ENCODE measurements at regions not wholly inside any gene's neighbourhood (a gene's known extent, or its start where the extent isn't known, plus 50 kb on each side); places are given as distances from the start of the nearest gene placed in this dataset.
A peak's percentile ranks its signal among the peaks of the same experiment; 100 is the strongest.

DNA sequence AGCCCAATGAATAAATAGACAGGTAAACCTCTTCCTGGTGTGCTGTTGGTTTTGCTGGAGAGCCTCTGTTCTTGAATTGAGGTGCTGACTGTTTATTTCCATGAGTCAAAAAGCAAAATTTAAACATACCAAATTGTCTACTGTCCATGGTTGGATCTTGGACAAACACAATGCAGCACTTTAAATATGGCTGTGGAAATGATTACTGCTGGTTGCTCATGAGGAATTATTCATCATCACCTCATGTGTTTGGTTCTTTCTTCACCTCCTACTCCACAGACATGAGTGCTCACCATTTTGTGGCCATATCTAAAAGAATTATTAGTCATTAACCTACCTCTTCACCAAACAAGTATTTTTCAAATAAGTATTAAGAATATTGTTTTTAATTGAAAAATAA, 85.3 kb upstream of the GALNT5 start:
- TF ChIP-seq CTCF (IDR thresholded peaks at IDR 0.05; ENCODE audit: poor library complexity, severe bottlenecking), result no peak
- H3K4me3 ChIP-seq (ENCODE audit: severe bottlenecking), result no peak overlapping the region
- H3K9me3 ChIP-seq (ENCODE audit: severe bottlenecking), result no peaks in the 10 kb centered on the region
- no peaks in the 10 kb centered on the region for H3K36me3 ChIP-seq (ENCODE audit: low read depth)
- H3K4me1 ChIP-seq (ENCODE audit: insufficient read depth, poor library complexity, severe bottlenecking), result peaks cover 32% of the 10 kb centered on the region
- H3K27ac ChIP-seq (ENCODE audit: poor library complexity, severe bottlenecking), result peak overlapping the region; percentile 86
- no peaks in the 10 kb centered on the region for H3K27me3 ChIP-seq (ENCODE audit: insufficient read depth, poor library complexity, severe bottlenecking)
- DNase-seq (ENCODE audit: low spot score) (no peak), ATAC-seq (ENCODE audit: low read depth) (no peak)

- no peaks in the 10 kb centered on the region for H3K36me3 ChIP-seq (ENCODE audit: low read depth)
- no peak for TF ChIP-seq CTCF (IDR thresholded peaks at IDR 0.05; ENCODE audit: poor library complexity, severe bottlenecking)
- H3K4me1 ChIP-seq (ENCODE audit: insufficient read depth, poor library complexity, severe bottlenecking), result peaks cover 32% of the 10 kb centered on the region
- no peak overlapping the region for H3K4me3 ChIP-seq (ENCODE audit: severe bottlenecking)
- peak overlapping the region; percentile 86 for H3K27ac ChIP-seq (ENCODE audit: poor library complexity, severe bottlenecking)
- no peaks in the 10 kb centered on the region for H3K27me3 ChIP-seq (ENCODE audit: insufficient read depth, poor library complexity, severe bottlenecking)
- DNase-seq (ENCODE audit: low spot score) (no peak), ATAC-seq (ENCODE audit: low read depth) (peak; percentile 8; the same call in 1 of the 3 replicates)
- no peaks in the 10 kb centered on the region for H3K9me3 ChIP-seq (ENCODE audit: severe bottlenecking)
Measured at GRCh38 chr2:157172866-157173578, 84.5 kb upstream of the GALNT5 start.

- ATAC-seq (ENCODE audit: low read depth), result peak; percentile 98
- Histone ChIP-seq H3K36me3 (ENCODE audit: low read depth) (no peaks in the 10 kb centered on the region), H3K27ac (ENCODE audit: poor library complexity, severe bottlenecking) (peak overlapping the region; percentile 86), H3K9me3 (ENCODE audit: severe bottlenecking) (no peaks in the 10 kb centered on the region), H3K4me3 (ENCODE audit: severe bottlenecking) (no peak overlapping the region), H3K27me3 (ENCODE audit: insufficient read depth, poor library complexity, severe bottlenecking) (no peaks in the 10 kb centered on the region), H3K4me1 (ENCODE audit: insufficient read depth, poor library complexity, severe bottlenecking) (peaks cover 32% of the 10 kb centered on the region)
- TF ChIP-seq CTCF (IDR thresholded peaks at IDR 0.05; ENCODE audit: poor library complexity, severe bottlenecking), result no peak
- DNase-seq (ENCODE audit: low spot score), result no peak
Measured at GRCh38 chr2:157173740-157174184, 83.7 kb upstream of the GALNT5 start.

DNA sequence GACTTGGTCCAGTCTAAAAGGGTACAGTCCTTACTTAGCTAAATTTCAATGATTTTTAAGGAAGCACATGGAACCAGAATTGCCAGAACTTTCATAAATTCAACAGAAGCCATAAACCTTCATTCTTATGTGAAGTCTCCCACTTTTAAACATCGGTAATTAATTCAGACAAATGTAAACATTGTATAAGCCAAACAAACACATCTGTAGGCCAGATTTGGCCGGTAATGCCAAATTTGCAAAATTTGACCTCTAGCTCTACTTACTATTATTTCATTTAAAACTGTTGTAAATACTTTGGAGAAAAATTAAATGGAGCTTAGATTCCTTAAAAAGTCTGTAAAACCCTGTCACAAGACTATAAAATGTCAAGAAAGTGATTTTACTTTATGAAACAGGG, 83.2 kb upstream of the GALNT5 start:
- no peak for DNase-seq (ENCODE audit: low spot score)
- peak; percentile 4; the same call in 1 of the 3 replicates for ATAC-seq (ENCODE audit: low read depth)
- Histone ChIP-seq H3K36me3 (ENCODE audit: low read depth) (no peaks in the 10 kb centered on the region), H3K9me3 (ENCODE audit: severe bottlenecking) (no peaks in the 10 kb centered on the region), H3K27ac (ENCODE audit: poor library complexity, severe bottlenecking) (peak overlapping the region; percentile 86), H3K4me1 (ENCODE audit: insufficient read depth, poor library complexity, severe bottlenecking) (peaks cover 32% of the 10 kb centered on the region), H3K4me3 (ENCODE audit: severe bottlenecking) (no peak overlapping the region), H3K27me3 (ENCODE audit: insufficient read depth, poor library complexity, severe bottlenecking) (no peaks in the 10 kb centered on the region)
- TF ChIP-seq CTCF (IDR thresholded peaks at IDR 0.05; ENCODE audit: poor library complexity, severe bottlenecking), result no peak

GRCh38 chr2:157176602-157177001, 80.9 kb upstream of the GALNT5 start:
- H3K27me3 ChIP-seq (ENCODE audit: insufficient read depth, poor library complexity, severe bottlenecking), result no peaks in the 10 kb centered on the region
- ATAC-seq (ENCODE audit: low read depth), result no peak
- TF ChIP-seq CTCF (IDR thresholded peaks at IDR 0.05; ENCODE audit: poor library complexity, severe bottlenecking), result no peak
- H3K27ac ChIP-seq (ENCODE audit: poor library complexity, severe bottlenecking), result no peak overlapping the region
- no peaks in the 10 kb centered on the region for H3K9me3 ChIP-seq (ENCODE audit: severe bottlenecking)
- no peak for DNase-seq (ENCODE audit: low spot score)
- H3K36me3 ChIP-seq (ENCODE audit: low read depth), result no peaks in the 10 kb centered on the region
- H3K4me3 ChIP-seq (ENCODE audit: severe bottlenecking), result no peak overlapping the region
- peaks cover 31% of the 10 kb centered on the region for H3K4me1 ChIP-seq (ENCODE audit: insufficient read depth, poor library complexity, severe bottlenecking)
